Thyroid gland (tissue), 4 donors: ENCODE measurements at regions not wholly inside any gene's neighbourhood (a gene's known extent, or its start where the extent isn't known, plus 50 kb on each side); places are given as distances from the start of the nearest gene placed in this dataset.

Experiments
- DNase-seq, 2 donors: peaks; one replicate each; pipeline ENCODE4 v3.0.0-alpha.2; 2019
- H3K27ac ChIP-seq, 3 donors: fragments of 200-600 bp; sonication (generic); 1 replicate in 2 of 3; 2 replicates in 1 of 3; pipeline ENCODE4 v1.5.1; 2016 to 2019; ENCODE audit warnings: mild to moderate bottlenecking in 1 of 3, moderate library complexity in 1 of 3
- H3K27me3 ChIP-seq: fragments of 200-600 bp; sonication (generic); one replicate; pipeline ENCODE4 v1.5.1; 2019
- H3K36me3 ChIP-seq, 2 donors: fragments of 200-600 bp; sonication (generic); one replicate each; pipeline ENCODE4 v1.5.1; 2016 to 2019
- H3K4me1 ChIP-seq, 2 donors: fragments of 200-600 bp; sonication (generic); one replicate each; pipeline ENCODE4 v1.5.1; 2017 to 2019
- H3K4me3 ChIP-seq, 3 donors: fragments of 200-600 bp; sonication (generic); replicated peaks in 1 of 3; 1 replicate in 2 of 3; 2 replicates in 1 of 3; pipeline ENCODE4 v1.5.1; 2016; ENCODE audit warnings: mild to moderate bottlenecking in 1 of 3
- H3K9me3 ChIP-seq: fragments of 200-600 bp; sonication (generic); one replicate; pipeline ENCODE4 v1.5.1; 2017
- POLR2A ChIP-seq, 2 donors: fragments of 450-650 bp; IDR thresholded peaks; one replicate each; pipeline ENCODE4 v1.6.1; 2017; ENCODE audit warnings: antibody characterized with exemption in 2 of 2, mild to moderate bottlenecking in 2 of 2, moderate library complexity in 1 of 2
- WGBS, 2 donors: methylation state at CpG; one replicate each; pipeline ENCODE4 v1.1.5; 2017; 5-methylcytosine and 5-hydroxymethylcytosine counted together
- intact Hi-C: fragments of 100-400 bp; cut with DNase I; formaldehyde crosslinking; loops from one replicate; pipeline ENCODE4 v1.15.1; 2023
- TF ChIP-seq, protein P1 (sequence below), 6 experiments: fragments of 200-600 bp in 3 of 6; fragments of 450-650 bp in 3 of 6; sonication (generic) in 3 of 6; IDR thresholded peaks; one replicate each; pipeline ENCODE4 v1.5.1; 2016 to 2019; ENCODE audit warnings: antibody characterized with exemption in 6 of 6, mild to moderate bottlenecking in 2 of 6, inconsistent platforms in 1 of 6, moderate library complexity in 1 of 6

DNA sequence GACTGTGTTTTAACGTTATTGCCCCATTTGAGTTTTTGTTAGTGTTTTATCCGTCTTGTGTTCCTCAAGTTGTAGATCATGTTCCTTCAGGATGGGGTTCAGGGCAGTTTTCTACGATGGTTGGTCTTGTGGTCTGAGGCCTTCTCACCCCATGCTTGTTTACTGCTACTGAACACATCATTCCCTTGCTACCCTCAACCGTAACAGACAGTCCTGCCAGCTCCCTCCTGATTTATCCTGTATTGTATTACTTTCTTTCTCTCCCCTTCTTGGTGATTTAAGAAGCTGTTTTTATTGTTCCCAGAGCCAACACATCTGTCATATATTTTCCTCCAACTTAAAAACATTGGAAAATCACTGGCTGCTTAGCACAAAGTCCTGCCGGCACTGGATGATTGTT lies 719.8 kb downstream of the INHBA start:
- no peaks in the 10 kb centered on the region for H3K27me3 ChIP-seq
- intact Hi-C loops: no loop called here
- H3K36me3 ChIP-seq: no peaks in the 10 kb centered on the region
- DNase-seq: no peak
- no peak overlapping the region for H3K27ac ChIP-seq
- H3K4me3 ChIP-seq: no peak overlapping the region
- WGBS, 2 donors: 71 to 77% methylated on average over 4 to 5 of the region's 5 CpGs
- no peak for TF ChIP-seq POLR2A (IDR thresholded peaks at IDR 0.05)
- TF ChIP-seq, protein P1, sequence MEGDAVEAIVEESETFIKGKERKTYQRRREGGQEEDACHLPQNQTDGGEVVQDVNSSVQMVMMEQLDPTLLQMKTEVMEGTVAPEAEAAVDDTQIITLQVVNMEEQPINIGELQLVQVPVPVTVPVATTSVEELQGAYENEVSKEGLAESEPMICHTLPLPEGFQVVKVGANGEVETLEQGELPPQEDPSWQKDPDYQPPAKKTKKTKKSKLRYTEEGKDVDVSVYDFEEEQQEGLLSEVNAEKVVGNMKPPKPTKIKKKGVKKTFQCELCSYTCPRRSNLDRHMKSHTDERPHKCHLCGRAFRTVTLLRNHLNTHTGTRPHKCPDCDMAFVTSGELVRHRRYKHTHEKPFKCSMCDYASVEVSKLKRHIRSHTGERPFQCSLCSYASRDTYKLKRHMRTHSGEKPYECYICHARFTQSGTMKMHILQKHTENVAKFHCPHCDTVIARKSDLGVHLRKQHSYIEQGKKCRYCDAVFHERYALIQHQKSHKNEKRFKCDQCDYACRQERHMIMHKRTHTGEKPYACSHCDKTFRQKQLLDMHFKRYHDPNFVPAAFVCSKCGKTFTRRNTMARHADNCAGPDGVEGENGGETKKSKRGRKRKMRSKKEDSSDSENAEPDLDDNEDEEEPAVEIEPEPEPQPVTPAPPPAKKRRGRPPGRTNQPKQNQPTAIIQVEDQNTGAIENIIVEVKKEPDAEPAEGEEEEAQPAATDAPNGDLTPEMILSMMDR (IDR thresholded peaks at IDR 0.05): no peak
- H3K9me3 ChIP-seq: no peaks in the 10 kb centered on the region
- no peaks in the 10 kb centered on the region for H3K4me1 ChIP-seq

DNA sequence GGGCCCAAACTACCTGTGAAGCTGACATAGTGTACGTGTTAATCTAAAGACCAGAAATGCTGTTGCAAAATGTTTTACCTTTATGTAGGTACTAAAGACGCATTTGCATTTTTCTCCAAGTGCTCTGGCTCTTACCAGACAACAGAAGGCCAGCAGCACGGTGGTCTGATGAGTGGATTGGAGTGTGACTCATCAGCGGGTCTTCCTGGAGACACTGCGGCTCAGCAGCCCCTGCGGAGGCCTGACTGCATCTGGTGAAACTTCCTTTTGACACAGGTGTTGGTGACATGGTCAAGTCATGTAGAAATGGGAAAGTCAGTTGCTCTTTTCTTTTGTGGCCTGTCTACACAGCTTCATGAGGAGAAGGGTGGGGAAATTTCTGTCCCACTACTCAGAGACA lies 723.6 kb downstream of the INHBA start:
- Histone ChIP-seq H3K4me3 (no peak overlapping the region), H3K9me3 (no peaks in the 10 kb centered on the region), H3K36me3 (no peaks in the 10 kb centered on the region), H3K4me1 (no peaks in the 10 kb centered on the region), H3K27me3 (no peaks in the 10 kb centered on the region), H3K27ac (no peak overlapping the region)
- intact Hi-C loops: no loop called here
- TF ChIP-seq, protein P1 (IDR thresholded peaks at IDR 0.05): no peak
- TF ChIP-seq POLR2A (IDR thresholded peaks at IDR 0.05): no peak
- DNase-seq: no peak
- 87 to 90% methylated on average over 6 of the region's 6 CpGs for whole genome bisulfite sequencing, 2 donors

DNA sequence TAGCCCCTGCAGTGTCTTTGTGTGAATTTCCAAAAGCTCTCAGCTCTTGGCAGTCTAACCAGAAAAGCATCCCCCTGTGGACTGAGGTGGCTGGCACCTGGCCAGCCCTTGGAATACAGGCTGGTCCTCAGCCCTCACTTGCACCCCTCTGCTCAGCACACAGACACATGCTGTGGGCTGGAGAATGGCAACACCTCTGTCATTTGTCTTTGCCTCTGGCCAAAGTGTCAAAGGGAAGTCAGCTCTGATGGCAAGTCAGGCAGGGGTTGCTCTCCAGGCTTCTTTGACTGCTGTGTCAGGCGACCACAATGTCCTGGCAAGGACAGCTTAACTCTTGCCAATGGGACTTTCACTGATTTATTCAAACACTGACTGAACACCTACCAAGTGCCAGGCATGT lies 724.8 kb downstream of the INHBA start:
- no peak overlapping the region for H3K4me3 ChIP-seq
- no peaks in the 10 kb centered on the region for H3K27me3 ChIP-seq
- intact Hi-C loops: no loop called here
- WGBS, 2 donors: 31 to 40% methylated on average over 1 of the region's 1 CpG
- H3K4me1 ChIP-seq: no peaks in the 10 kb centered on the region
- TF ChIP-seq POLR2A (IDR thresholded peaks at IDR 0.05): no peak
- TF ChIP-seq, protein P1 (IDR thresholded peaks at IDR 0.05): no peak
- no peaks in the 10 kb centered on the region for H3K36me3 ChIP-seq
- no peak overlapping the region for H3K27ac ChIP-seq
- no peaks in the 10 kb centered on the region for H3K9me3 ChIP-seq
- no peak for DNase-seq

GRCh38 chr7:40977533-40977932 lies 725.4 kb downstream of the INHBA start:
- H3K27me3 ChIP-seq: no peaks in the 10 kb centered on the region
- H3K4me3 ChIP-seq: no peak overlapping the region
- H3K27ac ChIP-seq: no peak overlapping the region
- 72 to 78% methylated on average over 1 of the region's 1 CpG for WGBS, 2 donors
- no peak for DNase-seq
- H3K4me1 ChIP-seq: no peaks in the 10 kb centered on the region
- no peaks in the 10 kb centered on the region for H3K9me3 ChIP-seq
- no peak for TF ChIP-seq POLR2A (IDR thresholded peaks at IDR 0.05)
- TF ChIP-seq, protein P1 (IDR thresholded peaks at IDR 0.05): no peak
- intact Hi-C loops: no loop called here
- H3K36me3 ChIP-seq: no peaks in the 10 kb centered on the region

- Histone ChIP-seq H3K9me3 (no peaks in the 10 kb centered on the region), H3K4me3 (no peak overlapping the region), H3K27ac (no peak overlapping the region), H3K36me3 (no peaks in the 10 kb centered on the region), H3K4me1 (no peaks in the 10 kb centered on the region), H3K27me3 (no peaks in the 10 kb centered on the region)
- intact Hi-C loops: no loop called here
- no peak for DNase-seq
- TF ChIP-seq, protein P1 (IDR thresholded peaks at IDR 0.05): no peak
- no peak for TF ChIP-seq POLR2A (IDR thresholded peaks at IDR 0.05)
- 80 to 81% methylated on average over 1 of the region's 1 CpG for WGBS, 2 donors
Observed at GRCh38 chr7:40972426-40972825, 730.5 kb downstream of the INHBA start.
